ENCODE measurements at regions not wholly inside any gene's neighbourhood (a gene's known extent, or its start where the extent isn't known, plus 50 kb on each side); places are given as distances from the start of the nearest gene placed in this dataset.
"Not testable (repeated sequence)": the region's sequence is repeated elsewhere in the genome, so short reads cannot be mapped to it uniquely, and the experiment has no call there.

DNA sequence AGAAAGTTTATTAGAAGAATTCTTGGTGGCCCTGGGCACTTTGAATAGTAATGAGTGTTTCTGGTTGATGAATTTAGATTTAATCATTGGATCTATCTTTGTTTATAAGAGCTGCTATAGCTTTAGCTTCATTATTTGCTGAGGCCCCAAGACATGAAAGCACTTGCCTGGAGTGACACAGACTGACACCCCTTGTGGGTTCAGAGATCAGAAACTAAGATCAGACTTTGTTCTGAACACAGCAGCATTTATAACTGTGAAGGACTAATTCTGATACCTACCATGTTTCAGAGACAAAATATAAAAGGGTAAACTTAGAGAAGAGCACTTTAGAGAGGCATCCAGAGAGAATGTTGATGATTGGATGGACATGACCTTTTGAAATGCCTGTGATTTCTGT, 199.9 kb upstream of the PLGLB2 start:
- POLR2A ChIA-PET; H3K79me2 ChIP-seq (ENCODE audit: control insufficient read depth, insufficient read depth, low read length); CTCF ChIA-PET; H3K4me3 ChIP-seq (replicated peaks in 1 of 3; ENCODE audit: insufficient read depth in 1 of 3, low read depth in 1 of 3, low read length in 3 of 3); H2AFZ ChIP-seq (ENCODE audit: low read depth, low read length); DNase-seq (ENCODE audit: low read depth, low spot score); dilution Hi-C loops (cut with MboI; ENCODE audit: extremely low pct_ligation_motif_present, low sequenced_read_pairs); H3K27ac ChIP-seq (ENCODE audit: insufficient read depth, low read depth, low read length); H3K4me2 ChIP-seq (ENCODE audit: insufficient read depth, low read length); H3K9me1 ChIP-seq (replicated peaks; ENCODE audit: control insufficient read depth, extremely low read depth, insufficient read depth, low read length); BruUV-seq (replicated peaks); intact Hi-C loops (cut with micrococcal nuclease); H3K27me3 ChIP-seq (ENCODE audit: control insufficient read depth in 2 of 2, insufficient read depth in 2 of 2, low read length in 2 of 2); H4K20me1 ChIP-seq (replicated peaks; ENCODE audit: control insufficient read depth, extremely low read depth, insufficient read depth, low read length); H3K4me1 ChIP-seq (ENCODE audit: control insufficient read depth, extremely low read depth, insufficient read depth, low read length); FAIRE-seq; H3K36me3 ChIP-seq (ENCODE audit: control insufficient read depth in 2 of 2, extremely low read depth in 1 of 2, insufficient read depth in 2 of 2, low read length in 2 of 2); H3K9me3 ChIP-seq (replicated peaks; ENCODE audit: control insufficient read depth, insufficient read depth, low read length); H3K9ac ChIP-seq (replicated peaks; ENCODE audit: extremely low read depth, insufficient read depth, low read length): not testable (repeated sequence)

DNA sequence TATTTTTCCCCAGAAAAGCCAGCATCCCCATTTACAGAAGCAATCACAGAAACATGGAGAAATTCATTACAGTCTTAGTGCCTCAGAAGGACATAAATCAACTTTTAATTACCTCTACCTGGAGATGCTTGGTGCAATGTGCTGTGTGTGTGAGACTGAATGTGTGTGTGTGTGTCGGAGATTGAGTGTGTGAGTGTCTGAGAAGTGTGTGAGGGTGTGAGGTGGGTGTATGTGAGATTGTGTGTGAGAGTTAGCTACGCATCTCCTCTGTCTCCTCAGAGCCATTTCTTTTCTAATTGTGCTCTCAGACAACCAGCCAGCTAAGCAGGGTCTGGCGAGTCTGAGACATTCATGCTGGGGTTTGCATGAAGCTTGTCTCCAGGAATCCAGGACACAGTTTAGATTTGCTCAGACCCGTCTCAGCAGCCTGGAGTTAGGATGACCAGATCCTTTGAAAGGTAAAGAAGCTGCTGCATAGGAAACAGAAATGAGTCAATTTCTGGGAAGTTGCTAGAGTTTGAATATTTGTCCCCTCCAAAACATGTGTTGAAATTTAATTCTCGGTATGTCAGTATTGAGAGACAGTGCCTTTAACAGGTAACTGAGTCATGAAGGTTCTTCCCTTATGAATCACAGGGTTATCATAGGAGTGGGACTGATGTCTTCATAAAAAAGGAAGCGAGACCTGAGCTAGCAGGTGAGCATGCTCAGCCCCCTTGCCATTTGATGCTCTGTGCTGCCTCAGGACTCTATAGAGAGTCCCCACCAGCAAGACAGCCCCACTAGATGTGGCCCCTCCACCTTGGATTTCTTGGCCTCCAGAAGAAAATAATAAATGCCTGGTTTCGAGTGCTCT, 199.0 kb upstream of the PLGLB2 start:
- H3K4me1 ChIP-seq (ENCODE audit: control insufficient read depth, extremely low read depth, insufficient read depth, low read length); H3K4me2 ChIP-seq (ENCODE audit: insufficient read depth, low read length); dilution Hi-C loops (cut with MboI; ENCODE audit: extremely low pct_ligation_motif_present, low sequenced_read_pairs); BruUV-seq (replicated peaks); POLR2A ChIA-PET; H3K9me3 ChIP-seq (replicated peaks; ENCODE audit: control insufficient read depth, insufficient read depth, low read length); H3K79me2 ChIP-seq (ENCODE audit: control insufficient read depth, insufficient read depth, low read length); H3K27me3 ChIP-seq (ENCODE audit: control insufficient read depth in 2 of 2, insufficient read depth in 2 of 2, low read length in 2 of 2); H2AFZ ChIP-seq (ENCODE audit: low read depth, low read length); H3K9me1 ChIP-seq (replicated peaks; ENCODE audit: control insufficient read depth, extremely low read depth, insufficient read depth, low read length); H4K20me1 ChIP-seq (replicated peaks; ENCODE audit: control insufficient read depth, extremely low read depth, insufficient read depth, low read length); H3K27ac ChIP-seq (ENCODE audit: insufficient read depth, low read depth, low read length); CTCF ChIA-PET; H3K9ac ChIP-seq (replicated peaks; ENCODE audit: extremely low read depth, insufficient read depth, low read length); H3K4me3 ChIP-seq (replicated peaks in 1 of 3; ENCODE audit: insufficient read depth in 1 of 3, low read depth in 1 of 3, low read length in 3 of 3); H3K36me3 ChIP-seq (ENCODE audit: control insufficient read depth in 2 of 2, extremely low read depth in 1 of 2, insufficient read depth in 2 of 2, low read length in 2 of 2); DNase-seq (ENCODE audit: low read depth, low spot score); intact Hi-C loops (cut with micrococcal nuclease); FAIRE-seq: not testable (repeated sequence)

DNA sequence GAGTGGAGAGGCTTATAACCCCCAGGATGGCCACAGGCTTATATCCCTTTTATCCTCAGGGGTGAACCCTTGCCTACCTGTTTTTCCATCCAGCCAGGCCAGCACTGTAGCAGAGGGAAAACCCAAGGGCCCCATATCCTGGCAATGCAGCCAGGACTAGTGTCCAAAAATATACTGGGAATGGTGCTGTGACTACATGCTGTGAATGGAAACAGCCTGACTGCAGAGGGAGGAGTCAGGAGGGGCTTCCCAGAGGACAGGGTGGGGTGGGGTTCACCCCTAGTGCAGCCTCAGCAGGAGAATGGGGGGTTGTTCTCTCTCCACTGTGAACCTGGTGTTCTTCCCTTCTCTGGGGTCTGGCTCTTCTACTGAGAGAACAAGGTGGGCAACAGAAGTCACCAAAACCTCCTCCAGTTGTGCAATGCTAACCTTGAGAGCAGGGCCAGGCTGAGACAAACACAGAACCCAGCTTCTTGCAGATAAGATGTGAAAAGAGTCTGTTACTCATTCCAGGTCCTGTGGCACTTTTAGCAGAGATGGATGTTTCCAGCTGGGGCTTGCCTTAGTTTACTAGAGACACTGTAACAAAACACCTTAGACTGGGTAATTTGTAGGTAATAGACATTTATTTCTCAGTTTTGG, 198.2 kb upstream of the PLGLB2 start:
- POLR2A ChIA-PET; H3K36me3 ChIP-seq (ENCODE audit: control insufficient read depth in 2 of 2, extremely low read depth in 1 of 2, insufficient read depth in 2 of 2, low read length in 2 of 2); H3K9ac ChIP-seq (replicated peaks; ENCODE audit: extremely low read depth, insufficient read depth, low read length); FAIRE-seq; H2AFZ ChIP-seq (ENCODE audit: low read depth, low read length); DNase-seq (ENCODE audit: low read depth, low spot score); H3K79me2 ChIP-seq (ENCODE audit: control insufficient read depth, insufficient read depth, low read length); H3K27me3 ChIP-seq (ENCODE audit: control insufficient read depth in 2 of 2, insufficient read depth in 2 of 2, low read length in 2 of 2); BruUV-seq (replicated peaks); H4K20me1 ChIP-seq (replicated peaks; ENCODE audit: control insufficient read depth, extremely low read depth, insufficient read depth, low read length); H3K27ac ChIP-seq (ENCODE audit: insufficient read depth, low read depth, low read length); H3K9me1 ChIP-seq (replicated peaks; ENCODE audit: control insufficient read depth, extremely low read depth, insufficient read depth, low read length); dilution Hi-C loops (cut with MboI; ENCODE audit: extremely low pct_ligation_motif_present, low sequenced_read_pairs); CTCF ChIA-PET; H3K4me1 ChIP-seq (ENCODE audit: control insufficient read depth, extremely low read depth, insufficient read depth, low read length); H3K9me3 ChIP-seq (replicated peaks; ENCODE audit: control insufficient read depth, insufficient read depth, low read length); intact Hi-C loops (cut with micrococcal nuclease); H3K4me2 ChIP-seq (ENCODE audit: insufficient read depth, low read length); H3K4me3 ChIP-seq (replicated peaks in 1 of 3; ENCODE audit: insufficient read depth in 1 of 3, low read depth in 1 of 3, low read length in 3 of 3): not testable (repeated sequence)

DNA sequence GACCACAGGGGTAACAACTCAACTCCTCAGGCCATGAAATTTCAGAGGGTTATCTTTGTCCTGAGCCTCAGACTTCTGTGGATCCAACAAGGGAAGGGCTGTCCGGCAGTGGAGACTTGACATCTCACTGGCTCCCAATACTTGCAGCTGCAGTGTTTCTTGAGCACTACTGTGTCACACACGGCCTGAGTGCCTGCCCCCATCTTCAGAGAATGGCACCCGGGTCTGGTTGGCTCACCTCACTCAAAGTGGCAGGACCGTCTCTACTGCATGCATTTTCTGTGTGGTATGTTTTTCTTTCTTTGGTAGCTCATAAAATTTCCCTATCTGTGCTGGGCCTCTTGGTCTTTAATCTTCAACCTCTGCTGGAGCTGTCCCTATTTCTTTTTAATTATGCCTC, 193.2 kb upstream of the PLGLB2 start:
- CTCF ChIA-PET; H3K9ac ChIP-seq (replicated peaks; ENCODE audit: extremely low read depth, insufficient read depth, low read length); H3K9me1 ChIP-seq (replicated peaks; ENCODE audit: control insufficient read depth, extremely low read depth, insufficient read depth, low read length); dilution Hi-C loops (cut with MboI; ENCODE audit: extremely low pct_ligation_motif_present, low sequenced_read_pairs); H3K9me3 ChIP-seq (replicated peaks; ENCODE audit: control insufficient read depth, insufficient read depth, low read length); H3K4me3 ChIP-seq (replicated peaks in 1 of 3; ENCODE audit: insufficient read depth in 1 of 3, low read depth in 1 of 3, low read length in 3 of 3); H3K79me2 ChIP-seq (ENCODE audit: control insufficient read depth, insufficient read depth, low read length); H4K20me1 ChIP-seq (replicated peaks; ENCODE audit: control insufficient read depth, extremely low read depth, insufficient read depth, low read length); H3K27me3 ChIP-seq (ENCODE audit: control insufficient read depth in 2 of 2, insufficient read depth in 2 of 2, low read length in 2 of 2); H3K4me2 ChIP-seq (ENCODE audit: insufficient read depth, low read length); H3K27ac ChIP-seq (ENCODE audit: insufficient read depth, low read depth, low read length); POLR2A ChIA-PET; intact Hi-C loops (cut with micrococcal nuclease); H3K4me1 ChIP-seq (ENCODE audit: control insufficient read depth, extremely low read depth, insufficient read depth, low read length); BruUV-seq (replicated peaks); H3K36me3 ChIP-seq (ENCODE audit: control insufficient read depth in 2 of 2, extremely low read depth in 1 of 2, insufficient read depth in 2 of 2, low read length in 2 of 2); FAIRE-seq; H2AFZ ChIP-seq (ENCODE audit: low read depth, low read length); DNase-seq (ENCODE audit: low read depth, low spot score): not testable (repeated sequence)
